ENCODE measurements at regions not wholly inside any gene's neighbourhood (a gene's known extent, or its start where the extent isn't known, plus 50 kb on each side); places are given as distances from the start of the nearest gene placed in this dataset.

DNA sequence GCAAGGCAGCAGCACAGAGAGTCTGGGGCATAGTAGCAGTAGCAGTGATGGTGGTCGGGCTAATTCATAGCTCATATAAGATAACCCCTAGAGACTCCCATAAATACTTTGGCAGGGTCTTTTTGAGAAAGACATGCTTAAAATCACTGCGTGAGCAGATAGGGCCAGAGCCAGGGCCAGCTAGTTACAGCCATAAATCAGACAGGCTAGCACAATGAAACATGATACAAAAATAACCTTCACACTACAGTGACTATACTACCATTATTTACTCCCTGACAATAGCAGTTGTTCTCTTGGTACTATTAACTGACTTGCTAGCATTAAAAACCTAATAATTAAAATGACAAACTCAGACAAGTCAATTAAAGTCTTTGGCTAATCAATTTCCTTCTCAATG is 295.9 kb downstream of the SMARCA1 start:
- TF ChIP-seq, protein P1, sequence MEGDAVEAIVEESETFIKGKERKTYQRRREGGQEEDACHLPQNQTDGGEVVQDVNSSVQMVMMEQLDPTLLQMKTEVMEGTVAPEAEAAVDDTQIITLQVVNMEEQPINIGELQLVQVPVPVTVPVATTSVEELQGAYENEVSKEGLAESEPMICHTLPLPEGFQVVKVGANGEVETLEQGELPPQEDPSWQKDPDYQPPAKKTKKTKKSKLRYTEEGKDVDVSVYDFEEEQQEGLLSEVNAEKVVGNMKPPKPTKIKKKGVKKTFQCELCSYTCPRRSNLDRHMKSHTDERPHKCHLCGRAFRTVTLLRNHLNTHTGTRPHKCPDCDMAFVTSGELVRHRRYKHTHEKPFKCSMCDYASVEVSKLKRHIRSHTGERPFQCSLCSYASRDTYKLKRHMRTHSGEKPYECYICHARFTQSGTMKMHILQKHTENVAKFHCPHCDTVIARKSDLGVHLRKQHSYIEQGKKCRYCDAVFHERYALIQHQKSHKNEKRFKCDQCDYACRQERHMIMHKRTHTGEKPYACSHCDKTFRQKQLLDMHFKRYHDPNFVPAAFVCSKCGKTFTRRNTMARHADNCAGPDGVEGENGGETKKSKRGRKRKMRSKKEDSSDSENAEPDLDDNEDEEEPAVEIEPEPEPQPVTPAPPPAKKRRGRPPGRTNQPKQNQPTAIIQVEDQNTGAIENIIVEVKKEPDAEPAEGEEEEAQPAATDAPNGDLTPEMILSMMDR (IDR thresholded peaks at IDR 0.05; ENCODE audit: insufficient read depth, low read length, poor library complexity, severe bottlenecking), result no peak
- TF ChIP-seq EZH2phosphoT487 (conservative IDR thresholded peaks at IDR 0.05; ENCODE audit: low read length), result no peak

All from SU-DHL-6 (cell line).